ENCODE measurements at regions not wholly inside any gene's neighbourhood (a gene's known extent, or its start where the extent isn't known, plus 50 kb on each side); places are given as distances from the start of the nearest gene placed in this dataset.

- Histone ChIP-seq H3K27me3 (replicated peaks; ENCODE audit: insufficient read depth) (no peaks in the 10 kb centered on the region), H3K4me3 (no peak overlapping the region), H3K4me1 (replicated peaks) (no peaks in the 10 kb centered on the region), H3K36me3 (no peaks in the 10 kb centered on the region), H3K9me3 (no peaks in the 10 kb centered on the region), H3K27ac (no peak overlapping the region)
- no peak for DNase-seq (ENCODE audit: low spot score)
- TF ChIP-seq POLR2AphosphoS5 (IDR thresholded peaks at IDR 0.05), result no peak
- TF ChIP-seq POLR2A (IDR thresholded peaks at IDR 0.05), result no peak
- TF ChIP-seq CTCF (IDR thresholded peaks at IDR 0.05), result no peak
- intact Hi-C loops (cut with DNase I), result no loop called here
- 50% methylated on average over 3 of the region's 3 CpGs for WGBS
These were observed 216.3 kb upstream of the PCDH18 start for GRCh38 chr4:137748616-137749015.

- intact Hi-C loops (cut with DNase I), result no loop called here
- 73% methylated on average over 1 of the region's 1 CpG for WGBS
These were observed 207.8 kb upstream of the PCDH18 start for GRCh38 chr4:137740141-137740540.

GRCh38 chr4:137739391-137739790, 207.1 kb upstream of the PCDH18 start:
- no peak for DNase-seq (ENCODE audit: low spot score)
- Histone ChIP-seq H3K27ac (no peak overlapping the region), H3K4me3 (no peak overlapping the region), H3K27me3 (replicated peaks; ENCODE audit: insufficient read depth) (no peaks in the 10 kb centered on the region), H3K4me1 (replicated peaks) (no peaks in the 10 kb centered on the region), H3K36me3 (no peaks in the 10 kb centered on the region), H3K9me3 (no peaks in the 10 kb centered on the region)
- 94% methylated on average over 1 of the region's 1 CpG for WGBS
- intact Hi-C loops (cut with DNase I), result no loop called here
- TF ChIP-seq CTCF (IDR thresholded peaks at IDR 0.05) (no peak), POLR2AphosphoS5 (IDR thresholded peaks at IDR 0.05) (no peak), POLR2A (IDR thresholded peaks at IDR 0.05) (no peak)

More at GRCh38 chr4:137740141-137740540, 207.8 kb upstream of the PCDH18 start:
- Histone ChIP-seq H3K4me1 (replicated peaks) (no peaks in the 10 kb centered on the region), H3K9me3 (no peaks in the 10 kb centered on the region), H3K36me3 (no peaks in the 10 kb centered on the region), H3K27me3 (replicated peaks; ENCODE audit: insufficient read depth) (no peaks in the 10 kb centered on the region), H3K27ac (no peak overlapping the region), H3K4me3 (no peak overlapping the region)
- TF ChIP-seq CTCF (IDR thresholded peaks at IDR 0.05), result no peak
- TF ChIP-seq POLR2AphosphoS5 (IDR thresholded peaks at IDR 0.05), result no peak
- TF ChIP-seq POLR2A (IDR thresholded peaks at IDR 0.05), result no peak
- DNase-seq (ENCODE audit: low spot score), result no peak

- intact Hi-C loops (cut with DNase I), result no loop called here
- no peaks in the 10 kb centered on the region for H3K9me3 ChIP-seq
- H3K36me3 ChIP-seq, result no peaks in the 10 kb centered on the region
- no peaks in the 10 kb centered on the region for H3K27me3 ChIP-seq (replicated peaks; ENCODE audit: insufficient read depth)
- H3K4me3 ChIP-seq, result no peak overlapping the region
- no peak overlapping the region for H3K27ac ChIP-seq
- no peak for DNase-seq (ENCODE audit: low spot score)
- no peak for TF ChIP-seq POLR2A (IDR thresholded peaks at IDR 0.05)
- no peak for TF ChIP-seq CTCF (IDR thresholded peaks at IDR 0.05)
- TF ChIP-seq POLR2AphosphoS5 (IDR thresholded peaks at IDR 0.05), result no peak
- no peaks in the 10 kb centered on the region for H3K4me1 ChIP-seq (replicated peaks)
- 78% methylated on average over 4 of the region's 4 CpGs for WGBS
These were observed 206.2 kb upstream of the PCDH18 start for GRCh38 chr4:137738375-137738990.

GRCh38 chr4:137735561-137736104, 203.3 kb upstream of the PCDH18 start:
- 88% methylated on average over 4 of the region's 4 CpGs for WGBS
- DNase-seq (ENCODE audit: low spot score), result no peak
- H3K36me3 ChIP-seq, result no peaks in the 10 kb centered on the region

More at GRCh38 chr4:137735561-137736104, 203.3 kb upstream of the PCDH18 start:
- H3K9me3 ChIP-seq, result no peaks in the 10 kb centered on the region
- H3K27ac ChIP-seq, result no peak overlapping the region
- TF ChIP-seq CTCF (IDR thresholded peaks at IDR 0.05) (no peak), POLR2A (IDR thresholded peaks at IDR 0.05) (no peak), POLR2AphosphoS5 (IDR thresholded peaks at IDR 0.05) (no peak)
- no peaks in the 10 kb centered on the region for H3K27me3 ChIP-seq (replicated peaks; ENCODE audit: insufficient read depth)
- no peak overlapping the region for H3K4me3 ChIP-seq
- H3K4me1 ChIP-seq (replicated peaks), result no peaks in the 10 kb centered on the region
- intact Hi-C loops (cut with DNase I), result no loop called here
